ENCODE measurements at regions not wholly inside any gene's neighbourhood (a gene's known extent, or its start where the extent isn't known, plus 50 kb on each side); places are given as distances from the start of the nearest gene placed in this dataset.

DNA sequence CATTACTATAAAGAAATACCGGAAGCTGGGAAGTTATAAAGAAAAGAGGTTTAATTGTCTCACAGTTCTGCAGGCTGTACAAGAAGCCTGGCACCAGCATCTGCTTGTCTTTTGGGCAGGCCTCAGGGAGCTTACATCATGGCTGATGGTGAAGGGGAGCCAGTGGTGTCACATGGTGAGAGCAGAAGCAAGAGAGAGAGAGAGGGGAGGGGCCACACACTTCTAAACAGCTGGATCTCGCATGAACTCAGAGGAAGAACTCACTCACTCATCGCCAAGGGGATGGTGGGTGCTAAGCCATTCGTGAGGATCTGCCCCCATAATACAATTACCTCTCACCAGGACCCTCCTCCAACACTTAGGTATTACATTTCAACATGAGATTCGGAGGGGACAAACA is 51.8 kb upstream of the ANKRD34C start:
- in situ Hi-C loops (cut with HindIII; ENCODE audit: low sequenced_read_pairs), result no loop called here

DNA sequence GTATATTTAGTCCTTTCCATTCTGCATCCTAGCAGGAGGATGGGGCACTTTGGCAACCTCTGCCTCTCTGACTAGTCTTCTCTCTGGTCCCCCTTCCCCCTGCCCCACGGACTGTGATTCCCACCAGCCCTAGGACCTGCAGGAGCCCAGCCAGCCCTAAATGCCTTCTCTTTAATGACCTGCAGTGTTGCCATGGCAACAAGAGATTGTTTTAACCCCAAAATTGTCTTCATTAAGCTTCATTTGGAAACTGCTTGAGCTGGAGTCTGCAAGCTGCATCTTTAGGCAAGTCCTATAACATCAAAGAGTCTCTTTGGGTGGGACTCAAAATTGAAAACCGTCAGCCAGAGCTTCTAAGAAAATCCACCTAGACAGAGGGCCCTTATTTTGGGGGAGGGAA is 59.7 kb upstream of the ANKRD34C start:
- in situ Hi-C loops (cut with HindIII; ENCODE audit: low sequenced_read_pairs), result no loop called here

DNA sequence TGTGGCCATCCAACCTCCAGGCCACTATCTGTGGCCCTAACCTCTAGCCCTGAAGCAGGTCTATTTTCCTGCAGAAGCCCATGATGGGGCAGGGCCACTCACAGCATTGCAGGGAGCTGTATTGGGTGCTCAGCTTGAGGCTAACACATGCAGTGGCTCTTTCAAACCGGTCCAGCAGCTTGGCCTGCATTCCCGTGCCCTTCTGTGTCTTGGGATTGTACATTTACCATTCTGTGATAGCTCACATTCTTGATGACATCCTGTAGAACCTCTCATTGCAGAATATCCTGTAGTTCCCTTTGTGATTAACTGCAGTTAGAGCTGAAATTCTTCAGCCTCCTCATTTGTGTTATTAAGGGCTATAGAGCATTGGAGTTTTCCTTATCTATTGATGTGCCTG is 60.8 kb upstream of the ANKRD34C start:
- in situ Hi-C loops (cut with HindIII; ENCODE audit: low sequenced_read_pairs), result no loop called here

DNA sequence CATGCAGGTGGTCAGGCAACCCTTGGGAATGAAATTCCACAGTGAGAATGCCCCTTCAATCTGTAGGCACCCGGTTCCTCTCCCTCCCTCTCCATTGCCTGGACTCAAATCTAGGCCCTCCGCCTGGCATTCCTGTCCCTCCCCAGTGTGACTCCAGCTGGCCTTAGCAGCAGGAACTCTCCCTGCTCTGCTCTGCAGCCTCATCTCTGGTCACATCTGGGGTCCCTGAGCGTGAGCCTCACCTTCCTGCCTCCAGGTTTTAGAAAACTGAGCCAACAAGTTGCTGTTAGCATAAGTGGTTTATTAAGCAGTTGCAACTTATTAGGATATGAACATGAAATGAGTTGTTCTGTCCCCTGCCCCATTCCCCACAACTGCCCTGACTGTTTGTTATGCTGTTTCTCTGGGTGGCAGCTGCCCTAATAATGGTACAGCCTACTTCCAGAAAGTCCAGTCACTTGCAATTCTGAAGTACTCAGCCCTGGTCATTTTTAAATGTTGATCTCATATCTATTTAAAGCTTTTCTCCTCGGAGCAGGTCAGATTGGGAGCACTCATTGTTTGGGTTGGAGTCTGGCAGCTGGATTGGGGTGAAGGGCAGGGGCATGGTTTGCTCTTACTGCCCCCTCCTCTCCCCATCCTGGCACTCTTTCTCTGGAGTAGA is 63.0 kb upstream of the ANKRD34C start:
- in situ Hi-C loops (cut with HindIII; ENCODE audit: low sequenced_read_pairs), result no loop called here

DNA sequence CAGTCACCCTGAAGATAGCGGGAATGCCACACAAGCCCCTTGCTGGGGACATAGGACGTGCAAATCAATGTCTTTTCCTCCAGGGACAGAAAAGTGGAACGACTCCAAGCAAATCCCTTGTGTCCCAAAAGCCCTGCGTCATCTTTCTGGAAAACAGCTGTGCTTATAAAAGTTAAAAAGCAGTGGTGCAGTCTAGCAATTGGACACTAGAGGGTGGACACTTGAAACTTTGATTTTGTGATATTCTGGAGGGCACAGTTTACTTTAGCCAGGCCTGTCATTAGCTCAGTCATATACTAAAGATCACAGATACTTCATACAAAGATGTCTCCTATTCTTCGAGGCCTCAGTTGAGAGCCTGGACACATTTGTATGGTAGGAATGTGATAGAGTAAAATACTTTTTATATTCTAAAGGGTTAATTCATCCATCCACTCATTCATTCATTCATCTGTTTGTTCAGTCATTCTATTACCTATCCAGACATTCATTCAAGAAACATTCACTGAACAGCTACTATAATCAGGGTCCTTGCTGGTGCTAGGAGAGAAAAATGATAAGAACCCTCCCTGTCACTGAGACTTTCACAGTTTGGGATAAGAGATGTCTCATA is 63.8 kb upstream of the ANKRD34C start:
- in situ Hi-C loops (cut with HindIII; ENCODE audit: low sequenced_read_pairs), result no loop called here

DNA sequence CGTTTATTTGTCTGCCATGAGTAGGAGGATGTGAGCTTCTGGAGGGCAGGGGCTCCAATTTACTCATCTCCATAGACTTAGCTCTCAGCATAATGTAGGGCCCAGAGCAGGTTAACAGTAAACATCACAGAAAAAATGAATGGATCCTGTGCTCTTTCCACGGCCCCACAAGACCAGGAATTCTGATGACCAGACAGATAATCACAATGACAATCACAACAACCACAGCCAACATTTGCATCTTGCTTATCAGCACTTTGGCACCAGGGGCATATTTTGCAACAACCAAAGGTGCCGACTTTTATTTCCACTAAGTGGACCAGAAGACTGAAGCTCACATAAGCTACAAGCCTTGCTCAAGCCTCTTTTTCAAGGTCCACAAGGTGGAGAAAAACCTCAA is 68.9 kb upstream of the ANKRD34C start:
- in situ Hi-C loops (cut with HindIII; ENCODE audit: low sequenced_read_pairs), result no loop called here

DNA sequence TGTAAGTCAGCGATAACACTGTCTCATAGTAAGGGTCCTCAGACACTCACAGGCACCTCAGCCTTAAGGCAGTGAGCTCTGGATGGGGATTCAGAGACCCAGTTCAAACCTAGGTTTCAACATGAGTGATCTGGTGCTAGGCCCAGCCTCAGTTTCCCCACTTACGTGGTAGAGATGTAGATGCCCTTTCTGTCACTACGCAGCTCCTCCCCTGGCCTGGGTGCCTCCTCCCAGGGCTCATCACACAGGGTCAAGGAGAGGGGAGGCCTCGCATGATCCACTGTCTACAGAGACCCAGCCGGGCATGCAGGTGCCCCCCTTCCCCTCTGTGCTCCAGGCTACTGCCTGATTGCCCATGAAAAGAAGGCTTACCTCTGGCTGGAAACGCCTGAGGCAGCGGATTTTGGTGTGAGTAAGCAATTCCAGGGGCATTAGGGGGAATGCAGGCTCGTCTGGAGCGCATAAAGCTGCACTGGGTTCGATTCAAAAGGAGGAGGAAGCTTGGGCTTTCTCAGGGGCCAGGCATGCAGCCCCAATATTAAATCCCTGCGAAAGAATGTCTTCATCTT is 69.8 kb upstream of the ANKRD34C start:
- in situ Hi-C loops (cut with HindIII; ENCODE audit: low sequenced_read_pairs), result no loop called here

DNA sequence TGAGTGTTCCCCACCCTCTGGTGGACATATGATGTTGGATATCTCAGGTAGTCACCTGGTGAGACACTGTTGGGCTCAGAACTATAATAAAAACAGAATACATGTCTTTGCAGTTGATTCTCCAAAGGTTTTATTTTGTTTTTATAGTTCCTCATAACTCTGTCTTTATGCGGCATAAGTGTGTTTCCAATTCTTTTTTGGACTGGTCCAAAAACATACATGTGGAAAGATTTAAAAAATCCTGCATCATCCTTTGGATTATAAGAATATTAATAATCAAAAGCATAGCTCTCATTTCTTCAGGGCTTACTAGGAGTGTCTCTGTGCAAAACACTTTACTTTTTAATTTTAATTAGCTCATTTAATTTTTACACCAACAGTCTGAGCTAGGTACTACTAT is 71.0 kb upstream of the ANKRD34C start:
- in situ Hi-C loops (cut with HindIII; ENCODE audit: low sequenced_read_pairs), result no loop called here

DNA sequence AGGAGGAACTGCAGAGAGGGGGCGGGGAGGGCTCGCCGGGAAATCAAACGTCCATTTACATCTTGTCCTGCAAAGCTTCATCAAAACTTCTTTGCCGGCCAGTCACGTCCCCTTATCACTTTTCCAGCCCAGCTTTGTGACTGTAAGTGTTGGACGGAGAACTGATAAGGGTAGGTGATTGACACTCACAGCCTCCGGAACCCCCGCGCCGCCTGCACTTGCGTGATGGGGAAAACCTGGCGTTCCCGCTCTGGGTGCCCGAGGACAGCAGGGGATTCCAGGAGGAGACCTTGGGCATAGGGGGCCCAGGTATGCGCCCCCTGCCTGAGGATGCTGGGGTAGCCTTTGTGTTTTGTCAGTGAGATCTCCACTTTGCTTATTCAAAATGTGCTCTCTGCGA is 72.8 kb upstream of the ANKRD34C start:
- in situ Hi-C loops (cut with HindIII; ENCODE audit: low sequenced_read_pairs), result no loop called here

DNA sequence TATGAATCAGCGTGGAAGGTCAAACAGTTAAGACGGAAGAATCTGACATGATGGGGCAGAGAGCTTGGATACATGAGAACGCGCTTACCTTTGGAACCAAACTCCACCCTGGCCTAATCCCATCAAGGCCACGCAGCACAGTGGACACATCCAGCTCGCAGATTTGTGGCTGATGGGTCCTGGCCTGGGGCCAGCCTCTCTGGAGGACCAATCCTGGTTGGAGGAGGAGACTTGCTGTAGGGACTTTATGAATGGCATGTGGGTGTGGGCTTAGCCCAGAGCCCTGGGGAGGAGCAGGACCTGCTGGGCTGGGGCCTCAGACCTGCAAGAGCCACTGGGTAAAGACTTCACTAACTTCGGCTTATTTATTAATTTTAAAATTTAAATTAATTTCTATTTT is 73.4 kb upstream of the ANKRD34C start:
- in situ Hi-C loops (cut with HindIII; ENCODE audit: low sequenced_read_pairs), result no loop called here

DNA sequence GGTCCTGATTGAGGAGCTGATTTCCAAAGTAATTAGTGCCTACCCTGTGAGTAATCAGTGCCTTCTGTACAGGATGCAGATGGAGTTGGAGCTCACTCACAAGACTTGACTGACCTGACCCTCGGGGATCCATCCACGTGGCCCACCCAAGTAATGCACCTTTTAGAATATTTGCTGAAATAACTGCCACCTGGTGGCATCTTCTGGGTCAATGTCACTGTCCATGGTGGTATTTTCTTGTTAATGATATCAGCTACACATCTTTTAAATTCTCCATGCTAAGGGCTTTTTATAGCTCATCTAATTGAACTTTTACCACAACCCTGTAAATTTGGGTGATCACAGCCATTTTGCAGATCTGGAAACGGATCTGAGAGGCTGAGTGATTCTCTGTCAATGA is 74.3 kb upstream of the ANKRD34C start:
- in situ Hi-C loops (cut with HindIII; ENCODE audit: low sequenced_read_pairs), result no loop called here

DNA sequence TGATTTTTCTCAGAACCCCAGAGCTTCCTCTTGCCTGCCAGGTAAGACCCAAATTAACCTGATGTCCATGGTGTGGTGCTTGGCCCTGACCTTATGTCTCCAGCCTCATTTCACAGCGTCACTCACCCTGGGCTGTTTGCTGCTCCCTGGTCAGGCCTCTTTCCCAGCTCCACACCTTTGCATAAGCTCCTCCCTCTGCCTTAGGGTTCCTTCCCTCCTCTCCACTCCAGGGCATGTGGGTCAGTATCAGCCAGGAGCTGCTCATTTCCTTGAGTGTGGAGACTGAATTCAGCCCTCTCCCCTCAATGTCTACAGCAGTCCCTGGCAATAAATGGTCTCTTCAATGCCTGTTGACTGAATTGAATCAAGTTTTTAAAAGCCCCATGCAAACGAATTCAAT is 75.6 kb upstream of the ANKRD34C start:
- in situ Hi-C loops (cut with HindIII; ENCODE audit: low sequenced_read_pairs), result no loop called here

DNA sequence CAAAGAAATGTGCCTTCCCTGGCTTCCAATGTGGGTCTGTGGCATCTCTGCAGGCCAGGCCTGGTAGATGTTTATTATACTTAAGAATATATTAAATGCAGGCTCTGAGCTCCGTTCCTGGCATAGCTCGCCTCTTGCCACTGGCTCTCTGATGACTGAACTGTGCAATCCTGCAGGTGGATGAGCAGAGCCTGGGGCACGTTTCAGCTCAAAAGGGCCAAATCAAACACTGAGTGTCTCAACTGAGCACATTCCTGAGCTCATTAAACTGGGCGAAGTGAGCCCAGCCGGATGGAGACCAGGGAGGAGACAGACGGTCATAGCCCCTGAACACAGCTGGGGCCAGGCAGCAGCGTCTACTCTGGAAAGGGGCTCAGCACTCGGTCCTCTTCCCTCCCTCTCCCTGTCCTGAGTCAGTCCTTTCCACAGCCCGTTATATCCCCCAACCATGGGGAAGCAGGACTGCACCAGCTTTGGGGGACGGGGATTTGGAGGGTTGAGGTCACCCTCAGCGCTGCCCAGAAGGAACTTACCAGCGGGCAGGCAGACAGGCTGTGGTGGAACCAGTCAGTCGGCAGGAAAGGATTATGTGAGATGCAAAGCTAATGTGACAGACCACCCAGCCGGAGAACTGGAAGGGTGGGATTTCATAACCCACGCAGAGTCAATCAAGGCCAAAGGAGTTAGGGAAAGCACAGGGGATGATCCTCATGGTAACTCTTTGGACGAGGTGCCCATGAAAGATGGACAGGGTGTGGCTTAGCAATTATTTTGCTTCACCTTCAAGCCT is 77.4 kb upstream of the ANKRD34C start:
- in situ Hi-C loops (cut with HindIII; ENCODE audit: low sequenced_read_pairs), result no loop called here

DNA sequence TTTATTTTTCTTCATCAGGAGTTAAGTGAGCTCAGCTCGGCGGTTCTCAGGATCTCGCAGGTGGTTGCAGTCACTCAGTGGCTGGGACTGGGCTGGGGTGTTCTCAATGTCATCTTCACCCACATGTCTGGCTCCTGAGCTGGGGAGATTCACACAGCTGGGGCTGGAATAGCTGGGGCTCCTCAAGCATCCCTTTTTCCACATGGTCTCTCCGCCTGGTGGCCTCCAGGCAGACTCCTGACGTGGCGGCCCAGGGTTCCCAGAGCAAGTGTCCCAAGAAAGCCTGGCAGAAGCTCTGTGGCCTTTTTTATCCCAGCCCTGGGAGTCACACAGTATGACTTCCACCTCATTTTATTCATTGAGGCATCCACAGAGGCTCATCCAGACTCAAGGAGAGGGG is 84.1 kb upstream of the ANKRD34C start:
- in situ Hi-C loops (cut with HindIII; ENCODE audit: low sequenced_read_pairs), result no loop called here

DNA sequence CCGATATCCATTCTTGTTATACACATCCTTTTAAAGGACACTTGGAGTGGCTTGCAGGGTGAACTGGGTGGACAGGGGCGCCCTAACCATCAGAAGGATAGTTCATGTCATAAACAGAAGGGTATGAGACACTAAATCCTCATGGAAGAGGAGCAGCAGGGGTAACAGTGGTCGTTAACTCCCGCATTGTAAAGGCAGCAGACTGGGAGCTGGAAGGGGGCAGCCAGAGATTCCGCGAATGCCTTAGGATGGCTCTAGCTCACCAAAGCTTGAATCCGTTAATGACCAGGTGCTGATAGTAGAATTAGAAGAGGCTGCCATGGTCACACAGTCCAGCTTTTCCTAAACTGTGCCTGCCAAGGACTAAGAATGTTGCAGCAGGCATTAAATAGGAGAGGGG is 85.2 kb upstream of the ANKRD34C start:
- in situ Hi-C loops (cut with HindIII; ENCODE audit: low sequenced_read_pairs), result no loop called here

DNA sequence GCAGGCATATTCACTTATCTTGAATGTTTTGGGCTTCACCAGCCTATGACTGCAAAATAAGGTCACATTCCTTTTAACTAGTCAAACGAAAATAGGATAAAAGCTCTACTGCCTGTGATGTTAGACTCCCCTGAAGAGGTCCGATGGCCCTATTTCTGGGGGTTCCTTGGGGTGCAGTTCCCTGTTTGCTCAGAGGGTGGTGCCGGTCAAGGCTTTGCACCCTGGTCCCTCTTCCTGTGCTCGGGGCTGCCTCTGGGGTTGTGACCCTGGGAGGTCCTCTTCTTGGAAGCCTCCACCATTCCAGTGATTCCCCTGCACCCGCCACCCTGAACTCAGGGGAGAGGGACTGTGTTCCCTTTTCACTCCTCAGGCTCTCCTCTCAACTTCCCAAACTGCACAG is 86.7 kb upstream of the ANKRD34C start:
- in situ Hi-C loops (cut with HindIII; ENCODE audit: low sequenced_read_pairs), result no loop called here

DNA sequence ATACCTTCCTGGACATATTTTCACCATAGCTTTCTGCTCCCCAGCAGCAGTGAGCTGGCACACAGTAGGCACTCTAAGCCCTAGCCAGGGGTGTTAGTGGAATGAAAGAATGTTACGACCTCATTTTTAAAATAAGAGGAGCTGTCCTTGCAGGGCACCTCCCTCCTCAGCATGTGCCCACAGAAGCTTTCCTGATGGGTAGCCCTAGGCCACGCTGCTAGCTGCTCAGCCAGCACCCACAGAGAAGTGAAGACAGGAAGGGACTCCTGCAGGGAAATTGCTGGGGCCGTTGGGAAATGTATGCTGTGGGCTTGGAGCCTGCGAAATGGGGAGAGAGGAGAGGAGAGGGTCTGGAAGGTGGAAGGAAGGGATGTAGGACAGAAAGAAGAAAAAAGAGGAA is 87.3 kb upstream of the ANKRD34C start:
- in situ Hi-C loops (cut with HindIII; ENCODE audit: low sequenced_read_pairs), result no loop called here

DNA sequence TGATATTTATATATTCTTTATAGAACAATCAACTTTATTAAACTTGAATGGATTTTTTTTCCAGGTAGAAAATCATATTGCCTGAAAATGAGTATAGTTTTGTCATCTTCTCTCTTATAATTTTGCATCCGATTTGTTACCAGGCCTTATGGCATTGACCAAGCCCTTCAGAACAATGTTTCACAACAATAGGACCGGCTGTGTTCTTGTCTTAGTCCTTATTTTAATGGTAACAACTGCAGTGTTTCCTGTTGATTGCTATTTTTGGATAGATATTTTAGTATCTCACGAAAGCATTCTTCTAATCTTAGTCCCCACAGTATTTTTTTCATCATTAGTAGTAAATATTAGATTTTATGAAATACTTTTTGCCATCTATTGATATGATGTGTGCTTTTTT is 88.1 kb upstream of the ANKRD34C start:
- in situ Hi-C loops (cut with HindIII; ENCODE audit: low sequenced_read_pairs), result no loop called here

DNA sequence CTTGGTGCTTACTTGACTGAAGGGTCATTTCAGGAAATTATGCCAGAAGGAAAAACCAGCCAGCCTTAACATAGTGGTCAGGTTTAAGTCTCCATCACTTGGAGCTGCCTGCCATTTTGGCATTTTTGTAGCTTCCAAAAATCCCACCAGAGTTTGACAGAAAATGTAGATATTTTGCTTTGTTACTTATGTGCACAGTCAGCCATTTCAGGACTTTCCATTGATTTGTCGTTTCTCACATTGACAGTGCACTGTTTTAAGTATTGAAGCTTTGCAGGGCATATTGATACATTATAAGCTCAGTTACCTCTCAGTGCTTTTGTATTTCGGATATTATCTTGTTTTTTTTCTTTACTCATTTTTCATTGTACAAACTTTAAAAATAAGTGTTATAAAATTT is 89.0 kb upstream of the ANKRD34C start:
- in situ Hi-C loops (cut with HindIII; ENCODE audit: low sequenced_read_pairs), result no loop called here

DNA sequence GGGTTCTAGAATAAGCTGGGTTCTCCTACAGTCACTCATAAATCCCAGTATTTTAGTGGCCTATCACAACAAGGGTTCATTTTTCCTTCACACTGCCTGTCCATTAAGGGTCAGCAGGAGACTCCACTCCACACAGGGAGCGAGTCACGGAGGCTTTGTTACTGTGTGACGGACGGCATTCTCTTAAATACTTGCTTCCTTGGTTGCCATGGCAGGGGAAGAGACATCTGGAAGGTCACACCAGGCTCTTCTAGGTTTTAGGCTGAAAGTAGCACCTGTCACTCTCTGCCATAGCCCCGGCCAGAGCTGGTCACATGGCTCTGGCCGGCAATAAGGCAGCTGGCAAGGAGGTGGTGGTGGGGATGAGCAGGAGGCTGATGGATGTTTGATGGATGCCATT is 89.4 kb upstream of the ANKRD34C start:
- in situ Hi-C loops (cut with HindIII; ENCODE audit: low sequenced_read_pairs), result no loop called here

DNA sequence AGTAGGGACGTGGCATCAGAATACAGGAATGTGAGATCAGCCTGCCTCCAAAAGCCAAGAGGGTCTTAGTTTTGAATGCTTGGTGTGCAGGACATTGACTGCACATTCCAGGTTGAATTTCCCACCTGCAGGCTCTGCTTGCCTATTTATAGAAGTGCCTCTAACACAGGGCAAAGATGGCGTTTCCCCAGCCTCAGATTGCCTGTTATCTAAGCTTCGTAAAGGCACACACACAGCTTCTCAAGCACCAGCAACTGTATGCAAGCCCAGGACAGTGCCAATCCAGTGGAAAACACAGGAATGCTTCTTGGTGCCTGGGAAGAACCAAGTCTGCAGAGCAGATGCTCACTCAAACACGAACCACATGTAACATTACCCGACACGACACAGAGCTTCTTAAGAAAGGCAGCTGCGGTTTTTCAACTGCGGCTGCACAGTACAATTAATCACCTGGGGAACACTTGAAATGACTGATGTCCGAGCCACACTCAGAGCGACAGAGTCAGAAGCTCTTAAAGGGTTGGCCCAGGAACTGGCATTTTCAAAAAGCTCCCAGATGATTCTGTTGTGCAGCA is 90.0 kb upstream of the ANKRD34C start:
- in situ Hi-C loops (cut with HindIII; ENCODE audit: low sequenced_read_pairs), result no loop called here

DNA sequence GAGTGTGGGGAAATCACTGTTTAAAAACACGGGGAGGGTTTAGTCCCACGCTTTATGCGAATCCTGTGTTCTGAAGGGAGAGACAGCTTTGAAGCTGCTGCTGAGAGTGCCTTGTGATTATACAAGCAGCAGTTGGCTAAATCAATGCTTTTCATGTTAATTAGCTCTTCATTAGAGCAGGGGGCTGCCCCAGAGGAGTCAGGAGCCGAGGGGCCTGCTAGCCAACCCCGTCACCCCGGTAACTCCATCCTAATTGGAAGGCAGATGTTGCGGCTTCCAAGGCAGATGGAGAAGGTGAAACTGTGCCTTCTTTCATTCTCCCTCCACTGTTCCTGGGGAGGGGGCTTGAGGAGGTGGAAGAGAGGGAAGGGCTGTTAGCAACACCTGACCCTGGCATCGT is 92.4 kb upstream of the ANKRD34C start:
- in situ Hi-C loops (cut with HindIII; ENCODE audit: low sequenced_read_pairs), result no loop called here
